ENCODE measurements at regions not wholly inside any gene's neighbourhood (a gene's known extent, or its start where the extent isn't known, plus 50 kb on each side); places are given as distances from the start of the nearest gene placed in this dataset.
"Not testable (repeated sequence)": the region's sequence is repeated elsewhere in the genome, so short reads cannot be mapped to it uniquely, and the experiment has no call there.

DNA sequence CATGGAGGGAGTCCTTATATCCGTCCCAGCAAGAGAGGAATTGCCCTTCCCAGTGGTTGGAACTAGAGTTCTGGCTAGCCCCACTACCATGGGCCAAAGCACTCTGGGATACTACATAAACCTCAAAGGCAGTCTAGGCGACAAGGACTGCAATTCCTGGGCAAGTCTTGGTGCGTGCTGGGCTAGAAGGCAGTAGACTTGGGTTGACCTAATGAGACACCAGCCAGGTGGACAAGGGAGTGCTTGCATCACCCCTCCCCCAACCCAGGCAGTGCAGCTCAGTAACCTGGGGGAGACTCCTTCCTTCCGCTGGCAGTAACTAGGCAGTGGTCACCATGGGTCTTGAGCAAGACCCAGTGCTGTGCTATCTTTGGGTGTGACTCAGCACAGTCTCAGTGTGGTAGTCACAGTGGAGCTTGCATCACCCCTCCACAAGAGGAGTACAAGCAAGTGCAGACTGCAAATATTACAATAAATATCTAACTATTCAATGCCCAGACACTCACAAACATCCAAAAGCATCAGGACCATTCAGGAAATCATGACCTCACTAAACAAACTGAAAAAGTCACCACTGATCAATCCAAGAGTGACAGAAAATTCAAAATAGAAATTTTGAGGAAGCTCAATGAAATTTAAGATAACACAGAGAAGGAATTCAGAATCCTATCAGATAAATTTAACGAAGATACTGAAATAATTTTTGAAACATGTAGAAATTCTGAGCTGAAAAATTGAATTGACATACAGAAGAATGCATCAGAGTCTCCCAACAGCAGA lies 84.7 kb upstream of the LYPLAL1 start:
- no peak for DNase-seq (ENCODE audit: low read depth)

DNA sequence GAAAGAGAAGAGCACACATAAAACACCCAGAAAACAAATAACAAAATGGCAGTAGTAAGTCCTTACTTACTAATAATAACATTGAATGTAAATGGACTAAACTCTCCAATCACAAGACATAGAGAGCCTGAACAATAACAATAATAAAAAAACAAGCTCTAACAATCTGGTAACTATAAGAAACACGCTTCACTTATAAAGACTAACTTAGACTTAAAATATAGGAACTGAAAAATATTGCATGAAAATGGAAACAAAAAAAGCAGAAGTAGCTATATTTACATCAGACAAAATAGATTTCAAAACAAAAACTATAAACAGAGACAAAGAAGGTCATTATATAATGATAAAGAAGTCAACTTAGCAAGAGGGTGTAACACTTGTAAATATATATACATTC lies 83.1 kb upstream of the LYPLAL1 start:
- no peak for DNase-seq (ENCODE audit: low read depth)

GRCh38 chr1:219092206-219092605 lies 81.5 kb upstream of the LYPLAL1 start:
- no peak for DNase-seq (ENCODE audit: low read depth)

GRCh38 chr1:219099307-219099706 lies 74.4 kb upstream of the LYPLAL1 start:
- no peak for DNase-seq (ENCODE audit: low read depth)

- DNase-seq (ENCODE audit: low read depth), result no peak
These were observed 73.6 kb upstream of the LYPLAL1 start for GRCh38 chr1:219100059-219100458.

DNA sequence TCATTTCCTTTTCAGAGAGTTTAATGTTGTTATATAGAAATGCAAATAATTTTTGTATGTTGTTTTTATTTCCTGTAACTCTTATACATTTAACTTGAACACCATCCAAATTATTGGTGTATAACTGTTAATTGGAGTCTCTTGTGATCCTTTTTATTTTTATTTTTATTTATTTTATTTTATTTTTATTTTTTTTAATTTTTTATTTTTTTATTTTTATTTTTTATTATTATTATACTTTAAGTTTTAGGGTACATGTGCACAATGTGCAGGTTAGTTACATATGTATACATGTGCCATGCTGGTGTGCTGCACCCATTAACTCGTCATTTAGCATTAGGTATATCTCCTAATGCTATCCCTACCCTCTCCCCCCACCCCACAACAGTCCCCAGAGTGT lies 71.2 kb upstream of the LYPLAL1 start:
- not testable (repeated sequence) for DNase-seq (ENCODE audit: low read depth)

GRCh38 chr1:219105893-219106292 lies 67.8 kb upstream of the LYPLAL1 start:
- DNase-seq (ENCODE audit: low read depth), result no peak

GRCh38 chr1:219109424-219110018 lies 64.2 kb upstream of the LYPLAL1 start:
- no peak for DNase-seq (ENCODE audit: low read depth)

GRCh38 chr1:219113261-219113660 lies 60.4 kb upstream of the LYPLAL1 start:
- no peak for DNase-seq (ENCODE audit: low read depth)

GRCh38 chr1:219114014-219114413 lies 59.7 kb upstream of the LYPLAL1 start:
- DNase-seq (ENCODE audit: low read depth), result no peak

GRCh38 chr1:219119839-219120238 lies 53.8 kb upstream of the LYPLAL1 start:
- DNase-seq (ENCODE audit: low read depth), result no peak

- peak; percentile 96 for DNase-seq (ENCODE audit: low read depth)
These were observed 52.8 kb upstream of the LYPLAL1 start for GRCh38 chr1:219120624-219121544.

- peak; percentile 28 for DNase-seq (ENCODE audit: low read depth)
These were observed 52.0 kb upstream of the LYPLAL1 start for GRCh38 chr1:219121679-219122078.

DNA sequence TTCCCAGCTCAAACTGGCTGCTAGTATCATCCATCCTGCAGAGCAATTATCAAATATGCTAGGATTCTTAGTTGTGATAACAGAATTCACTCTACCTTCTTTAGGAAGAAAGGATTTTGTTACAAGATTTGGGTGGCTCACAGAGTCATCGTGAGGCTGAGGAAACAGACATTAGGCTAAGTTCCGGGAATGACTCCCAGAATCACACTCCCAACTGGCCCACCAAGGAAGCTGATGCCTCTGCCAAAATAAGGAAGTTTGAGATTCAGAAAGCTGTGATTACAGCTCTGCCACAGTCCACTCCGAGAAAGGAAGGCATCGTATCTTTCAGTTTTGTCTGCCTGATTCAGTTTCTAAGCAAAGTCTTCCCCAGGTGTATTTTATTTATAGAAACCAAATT lies 50.6 kb upstream of the LYPLAL1 start:
- DNase-seq (ENCODE audit: low read depth), result peak; percentile 36
